Endothelial cell (in vitro differentiated cells): ENCODE measurements at regions not wholly inside any gene's neighbourhood (a gene's known extent, or its start where the extent isn't known, plus 50 kb on each side); places are given as distances from the start of the nearest gene placed in this dataset.
"Not testable (repeated sequence)": the region's sequence is repeated elsewhere in the genome, so short reads cannot be mapped to it uniquely, and the experiment has no call there.

Experiments used
- DNase-seq: peaks from one replicate; pipeline ENCODE4 v3.0.0; 2021; ENCODE audit warnings: low spot score
- H3K27ac Mint-ChIP-seq: one replicate; pipeline ENCODE4 v1.8.0; 2021; ENCODE audit warnings: mixed read lengths, inconsistent platforms; ENCODE audit not compliant: unreplicated experiment
- H3K27me3 Mint-ChIP-seq: one replicate; pipeline ENCODE4 v1.8.0; 2021; ENCODE audit warnings: mild to moderate bottlenecking, moderate library complexity, mixed read lengths, inconsistent platforms; ENCODE audit not compliant: unreplicated experiment
- H3K36me3 Mint-ChIP-seq: one replicate; pipeline ENCODE4 v1.8.0; 2021; ENCODE audit warnings: mild to moderate bottlenecking, low read depth, mixed read lengths, inconsistent platforms; ENCODE audit not compliant: unreplicated experiment
- H3K4me1 Mint-ChIP-seq: one replicate; pipeline ENCODE4 v1.8.0; 2021; ENCODE audit warnings: mild to moderate bottlenecking, mixed read lengths, inconsistent platforms; ENCODE audit not compliant: unreplicated experiment
- H3K4me3 Mint-ChIP-seq: one replicate; pipeline ENCODE4 v1.8.0; 2021; ENCODE audit warnings: mild to moderate bottlenecking, mixed read lengths, inconsistent platforms; ENCODE audit not compliant: unreplicated experiment
- H3K9me3 Mint-ChIP-seq: one replicate; pipeline ENCODE4 v1.8.0; 2021; ENCODE audit warnings: mixed read lengths, inconsistent platforms; ENCODE audit not compliant: unreplicated experiment
- TF ChIP-seq, protein P1 (sequence below): fragments of 200-600 bp; sonication (generic); IDR thresholded peaks from one replicate; pipeline ENCODE4 v1.5.0; 2021; ENCODE audit warnings: antibody characterized with exemption; ENCODE audit not compliant: unreplicated experiment

DNA sequence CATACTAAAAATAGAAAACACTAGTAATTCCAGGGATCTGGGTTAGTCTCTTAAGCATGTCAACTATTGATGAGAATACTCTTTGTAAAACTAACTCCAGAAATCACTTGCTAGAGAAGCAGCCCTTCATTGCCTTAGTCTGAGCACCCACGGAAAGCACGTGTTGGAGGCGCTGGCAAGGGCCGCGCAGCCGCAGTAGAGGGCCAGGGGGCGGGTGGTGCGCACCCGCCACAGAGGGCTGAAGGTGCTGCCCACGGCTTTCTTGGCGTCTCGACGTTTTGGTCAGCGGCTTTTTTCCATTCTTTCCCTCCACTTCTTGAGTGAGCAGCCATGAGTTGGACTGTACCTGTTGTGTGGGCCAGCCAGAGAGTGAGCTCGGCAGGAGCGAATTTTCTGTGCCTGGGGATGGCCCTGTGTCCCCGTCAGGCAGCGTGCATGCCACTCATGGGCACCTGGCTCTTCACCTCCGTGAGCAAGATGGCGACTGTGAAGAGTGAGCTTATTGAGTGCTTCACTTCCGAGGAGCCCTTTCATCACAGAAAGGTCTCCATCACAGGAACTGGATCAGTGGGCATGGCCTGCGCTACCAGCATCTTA is 68.4 kb upstream of the PPM1H start:
- DNase-seq = no peak
- no peak overlapping the region for H3K27ac Mint-ChIP-seq
- no peaks in the 10 kb centered on the region for H3K9me3 Mint-ChIP-seq
- no peaks in the 10 kb centered on the region for H3K27me3 Mint-ChIP-seq
- TF ChIP-seq, protein P1, sequence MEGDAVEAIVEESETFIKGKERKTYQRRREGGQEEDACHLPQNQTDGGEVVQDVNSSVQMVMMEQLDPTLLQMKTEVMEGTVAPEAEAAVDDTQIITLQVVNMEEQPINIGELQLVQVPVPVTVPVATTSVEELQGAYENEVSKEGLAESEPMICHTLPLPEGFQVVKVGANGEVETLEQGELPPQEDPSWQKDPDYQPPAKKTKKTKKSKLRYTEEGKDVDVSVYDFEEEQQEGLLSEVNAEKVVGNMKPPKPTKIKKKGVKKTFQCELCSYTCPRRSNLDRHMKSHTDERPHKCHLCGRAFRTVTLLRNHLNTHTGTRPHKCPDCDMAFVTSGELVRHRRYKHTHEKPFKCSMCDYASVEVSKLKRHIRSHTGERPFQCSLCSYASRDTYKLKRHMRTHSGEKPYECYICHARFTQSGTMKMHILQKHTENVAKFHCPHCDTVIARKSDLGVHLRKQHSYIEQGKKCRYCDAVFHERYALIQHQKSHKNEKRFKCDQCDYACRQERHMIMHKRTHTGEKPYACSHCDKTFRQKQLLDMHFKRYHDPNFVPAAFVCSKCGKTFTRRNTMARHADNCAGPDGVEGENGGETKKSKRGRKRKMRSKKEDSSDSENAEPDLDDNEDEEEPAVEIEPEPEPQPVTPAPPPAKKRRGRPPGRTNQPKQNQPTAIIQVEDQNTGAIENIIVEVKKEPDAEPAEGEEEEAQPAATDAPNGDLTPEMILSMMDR = no peak
- H3K4me1 Mint-ChIP-seq = peaks cover 32% of the 10 kb centered on the region
- no peak overlapping the region for H3K4me3 Mint-ChIP-seq
- H3K36me3 Mint-ChIP-seq = no peaks in the 10 kb centered on the region

DNA sequence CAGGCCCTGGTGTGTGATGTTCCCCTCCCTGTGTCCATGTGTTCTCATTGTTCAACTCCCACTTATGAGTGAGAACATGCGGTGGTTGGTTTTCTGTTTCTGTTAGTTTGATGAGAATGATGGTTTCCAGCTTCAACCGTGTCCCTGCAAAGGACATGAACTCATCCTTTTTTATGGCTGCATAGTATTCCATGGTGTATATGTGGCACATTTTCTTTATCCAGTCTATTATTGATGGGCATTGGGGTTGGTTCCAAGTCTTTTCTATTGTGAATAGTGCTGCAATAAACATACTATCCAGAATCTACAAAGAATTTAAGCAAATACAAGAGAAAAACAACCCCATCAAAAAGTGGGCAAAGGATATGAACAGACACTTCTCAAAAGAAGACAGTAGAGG is 67.1 kb upstream of the PPM1H start:
- not testable (repeated sequence) for H3K36me3 Mint-ChIP-seq, H3K9me3 Mint-ChIP-seq, H3K27ac Mint-ChIP-seq, DNase-seq, H3K27me3 Mint-ChIP-seq, H3K4me3 Mint-ChIP-seq
- H3K4me1 Mint-ChIP-seq = peaks cover 30% of the 10 kb centered on the region

DNA sequence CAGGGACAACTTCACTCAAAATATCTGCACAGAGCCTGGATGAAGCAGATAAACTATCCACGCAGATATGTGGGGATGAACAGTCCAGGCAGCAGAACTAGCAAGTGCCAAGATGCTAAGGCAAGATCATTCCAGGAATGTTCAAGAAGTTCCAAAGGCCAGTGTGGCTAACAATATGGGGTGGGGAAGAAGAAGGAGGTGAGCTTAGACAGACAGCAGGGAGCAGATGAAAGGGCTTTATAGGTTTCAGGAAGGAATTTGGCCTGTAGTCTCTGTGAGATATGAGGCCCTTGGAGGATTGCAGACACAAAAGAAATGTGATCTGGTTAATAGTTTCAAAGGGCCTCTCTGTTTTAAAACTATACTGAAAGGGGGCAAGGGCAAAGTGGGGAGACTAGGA is 63.5 kb upstream of the PPM1H start:
- TF ChIP-seq, protein P1 = no peak
- Mint-ChIP-seq H3K27ac (no peak overlapping the region), H3K9me3 (no peaks in the 10 kb centered on the region), H3K36me3 (no peaks in the 10 kb centered on the region), H3K4me3 (no peak overlapping the region), H3K4me1 (peaks cover 22% of the 10 kb centered on the region), H3K27me3 (no peaks in the 10 kb centered on the region)
- no peak for DNase-seq

DNA sequence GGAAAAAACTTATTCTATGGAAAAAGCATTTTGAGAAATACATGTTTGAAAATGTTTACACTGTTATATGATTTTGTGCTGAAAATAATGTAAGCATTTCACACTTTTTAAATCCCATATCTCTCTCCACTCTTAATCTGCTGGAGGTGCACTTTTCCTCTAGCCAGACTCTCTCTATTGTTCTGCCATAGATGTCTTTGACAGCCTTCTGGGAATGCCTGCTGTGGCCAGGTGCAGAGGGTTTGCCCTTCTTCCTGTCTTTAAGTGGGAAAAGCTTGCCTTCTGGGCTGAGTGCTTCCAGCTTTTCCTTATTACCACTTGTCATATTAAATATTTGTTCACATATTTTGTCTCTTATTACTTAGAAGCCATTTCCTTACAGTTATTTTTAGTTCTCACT is 60.1 kb upstream of the PPM1H start:
- H3K36me3 Mint-ChIP-seq = no peaks in the 10 kb centered on the region
- H3K4me1 Mint-ChIP-seq = peaks cover 22% of the 10 kb centered on the region
- peaks cover 1% of the 10 kb centered on the region for H3K27me3 Mint-ChIP-seq
- TF ChIP-seq, protein P1 = no peak
- no peak for DNase-seq
- H3K27ac Mint-ChIP-seq = no peak overlapping the region
- H3K4me3 Mint-ChIP-seq = no peak overlapping the region
- no peaks in the 10 kb centered on the region for H3K9me3 Mint-ChIP-seq

DNA sequence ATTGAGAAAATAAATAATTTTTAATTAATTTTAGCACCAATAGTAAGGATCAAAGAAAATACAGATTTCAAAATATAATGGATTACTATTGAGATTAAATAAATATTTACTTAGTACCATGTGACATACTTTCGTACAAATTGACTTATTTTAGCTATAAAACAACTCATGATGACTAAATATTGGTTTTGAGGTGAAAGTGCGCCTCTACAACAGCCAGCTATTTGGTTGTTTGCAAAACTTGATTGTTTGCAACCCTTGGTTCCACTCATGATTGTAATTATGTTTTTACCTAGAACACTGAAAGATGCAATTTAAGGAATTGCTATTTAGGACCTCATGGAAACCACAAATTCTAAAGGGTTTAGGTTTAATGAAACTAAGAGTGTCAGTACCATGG is 51.9 kb upstream of the PPM1H start:
- Mint-ChIP-seq H3K4me3 (no peak overlapping the region), H3K36me3 (no peaks in the 10 kb centered on the region), H3K27ac (no peak overlapping the region), H3K4me1 (no peaks in the 10 kb centered on the region), H3K27me3 (no peaks in the 10 kb centered on the region), H3K9me3 (no peaks in the 10 kb centered on the region)
- TF ChIP-seq, protein P1 = no peak
- DNase-seq = no peak
